ENCODE measurements at regions not wholly inside any gene's neighbourhood (a gene's known extent, or its start where the extent isn't known, plus 50 kb on each side); places are given as distances from the start of the nearest gene placed in this dataset.

DNA sequence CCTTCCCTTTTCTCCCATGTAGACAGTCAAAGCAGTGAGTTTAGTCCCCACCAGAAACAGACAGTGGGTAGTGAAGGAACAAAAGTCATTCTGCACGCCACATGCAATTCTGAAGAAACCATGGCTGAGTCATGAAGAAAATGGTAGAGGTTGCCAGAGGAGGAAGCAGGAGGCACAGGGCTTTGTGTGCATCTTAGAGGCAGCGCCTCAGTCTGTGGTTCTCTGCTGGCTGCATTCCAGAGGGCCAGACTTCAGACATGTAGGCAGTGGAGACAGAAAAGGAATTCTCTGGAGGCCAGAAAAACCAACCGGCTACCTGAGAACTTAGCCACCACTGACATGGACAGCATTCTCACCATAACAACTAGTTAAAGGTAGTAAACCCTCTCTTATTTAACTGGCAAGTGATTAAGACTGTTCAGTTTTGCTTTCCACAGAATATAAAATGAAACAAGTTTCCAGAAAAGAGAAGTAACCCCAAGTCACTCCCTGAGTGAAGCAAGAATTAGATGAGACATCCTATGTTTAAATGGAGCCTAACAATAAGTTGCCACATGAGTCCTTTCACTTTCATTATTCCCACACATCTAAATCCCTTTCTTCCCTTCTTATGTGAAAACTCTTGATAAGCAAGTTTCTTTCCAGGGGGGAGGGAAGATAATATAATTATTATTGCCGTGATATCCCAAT, 556.1 kb downstream of the SOX6 start:
- DNase-seq (ENCODE audit: low spot score): no peak

DNA sequence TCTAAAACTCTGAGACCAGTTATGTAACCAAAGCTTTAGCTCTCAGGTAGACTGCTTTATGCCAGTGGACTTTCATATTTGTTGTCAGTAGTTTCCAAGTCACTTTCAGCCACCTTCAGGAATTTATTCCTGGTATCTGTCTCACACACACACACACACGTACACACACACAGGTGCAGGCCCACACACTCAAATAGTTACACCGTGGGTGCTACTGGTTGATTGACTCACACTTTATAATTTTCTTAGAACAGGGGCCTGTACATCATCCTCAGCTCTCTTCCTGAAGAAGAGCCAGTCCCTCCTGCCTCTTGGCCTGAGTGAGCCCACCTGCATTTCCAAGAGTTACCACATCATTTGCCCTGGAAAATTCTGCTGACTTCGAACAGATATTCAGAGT, 555.2 kb downstream of the SOX6 start:
- no peak for DNase-seq (ENCODE audit: low spot score)

DNA sequence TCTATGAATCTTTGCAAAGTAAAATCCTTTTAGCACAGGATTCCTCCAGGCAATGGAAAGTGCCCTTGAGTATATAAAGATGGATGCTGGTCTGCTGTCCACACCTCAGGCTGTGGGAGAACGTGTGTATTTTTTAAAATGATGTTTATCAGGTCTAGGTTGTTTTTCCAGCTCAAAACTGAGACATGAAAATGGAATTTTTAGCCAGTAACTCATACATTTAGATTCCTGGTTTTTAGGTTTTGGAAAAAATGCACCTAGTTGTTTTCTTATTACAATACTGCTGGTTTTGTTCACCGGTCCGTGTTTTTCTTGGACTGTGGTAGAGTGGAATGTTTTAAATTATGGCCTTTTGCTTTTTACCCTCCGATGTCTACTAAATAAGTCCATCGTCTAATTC, 554.7 kb downstream of the SOX6 start:
- DNase-seq (ENCODE audit: low spot score): no peak

DNA sequence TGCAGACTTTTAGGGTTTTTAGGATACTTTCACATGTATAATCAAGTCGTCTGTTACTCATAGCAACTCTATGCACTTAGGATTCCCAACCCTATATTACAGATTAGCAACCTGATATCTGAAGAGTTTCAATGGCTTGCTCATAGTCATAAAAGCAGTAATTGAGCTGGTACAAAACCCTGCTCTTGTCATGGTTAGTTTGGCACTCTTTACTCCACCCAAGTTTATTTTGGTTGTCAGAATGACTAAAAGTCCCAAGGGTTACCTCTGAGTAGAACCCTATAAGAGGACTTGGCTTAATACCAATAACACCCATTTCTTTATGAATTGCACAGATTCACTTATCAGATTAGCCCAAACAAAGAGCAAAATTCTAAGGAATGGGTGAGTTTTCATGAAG, 550.6 kb downstream of the SOX6 start:
- DNase-seq (ENCODE audit: low spot score): no peak

DNA sequence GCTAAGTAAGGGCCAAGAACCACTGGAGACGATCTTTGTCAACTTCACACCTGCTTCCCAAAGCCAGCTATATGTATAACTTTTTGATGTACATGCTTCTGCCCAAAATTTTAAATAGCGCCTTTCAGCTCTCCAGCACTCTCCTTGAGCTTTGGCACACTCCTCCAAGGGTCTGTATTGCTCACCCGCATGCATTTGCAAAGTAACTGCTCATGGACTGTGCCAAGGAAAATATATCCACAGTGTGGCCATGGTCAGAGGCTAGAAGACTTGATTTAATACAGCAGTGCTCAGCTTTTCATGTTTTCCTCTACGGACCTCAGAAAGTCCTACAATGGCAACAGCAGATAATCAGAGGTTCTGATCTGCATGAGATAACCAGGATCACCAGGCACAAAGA, 550.1 kb downstream of the SOX6 start:
- DNase-seq (ENCODE audit: low spot score): no peak

DNA sequence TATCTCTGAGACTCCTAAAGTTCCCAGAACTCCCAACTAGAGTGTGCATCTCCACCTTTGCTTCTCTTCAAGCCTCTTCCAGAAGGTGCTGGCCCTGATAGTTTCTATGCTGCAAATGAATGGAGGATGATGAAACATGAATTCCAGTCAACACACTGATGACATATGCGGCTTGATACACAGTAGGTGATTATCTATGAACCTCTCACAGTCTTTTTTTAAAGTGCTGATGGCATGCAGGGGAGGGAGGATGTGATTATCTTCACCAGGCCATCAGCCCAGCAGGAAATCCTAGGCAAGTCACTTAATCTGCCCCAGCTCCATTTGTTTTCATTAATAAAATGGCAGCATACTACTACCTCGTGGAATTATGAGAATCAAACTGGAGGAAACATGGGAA, 548.5 kb downstream of the SOX6 start:
- no peak for DNase-seq (ENCODE audit: low spot score)

DNA sequence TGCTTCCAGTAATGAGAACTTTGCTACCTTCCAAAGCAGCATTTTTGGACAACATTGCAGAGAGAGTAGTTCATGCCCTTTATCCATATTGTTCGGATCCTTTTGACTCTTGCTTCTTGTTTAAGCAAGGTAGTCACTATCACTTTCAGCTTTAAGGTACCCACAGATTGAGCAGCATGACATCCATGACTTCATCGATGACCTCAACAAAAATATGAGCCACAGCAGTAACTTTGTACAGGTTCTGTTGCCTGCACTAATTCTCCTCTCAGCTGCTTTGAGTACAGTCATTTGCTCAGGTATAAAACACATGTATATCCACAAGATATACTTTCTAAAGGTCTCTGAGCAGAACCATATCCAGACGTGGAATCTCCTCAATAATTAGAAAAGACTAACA, 546.3 kb downstream of the SOX6 start:
- DNase-seq (ENCODE audit: low spot score): no peak

DNA sequence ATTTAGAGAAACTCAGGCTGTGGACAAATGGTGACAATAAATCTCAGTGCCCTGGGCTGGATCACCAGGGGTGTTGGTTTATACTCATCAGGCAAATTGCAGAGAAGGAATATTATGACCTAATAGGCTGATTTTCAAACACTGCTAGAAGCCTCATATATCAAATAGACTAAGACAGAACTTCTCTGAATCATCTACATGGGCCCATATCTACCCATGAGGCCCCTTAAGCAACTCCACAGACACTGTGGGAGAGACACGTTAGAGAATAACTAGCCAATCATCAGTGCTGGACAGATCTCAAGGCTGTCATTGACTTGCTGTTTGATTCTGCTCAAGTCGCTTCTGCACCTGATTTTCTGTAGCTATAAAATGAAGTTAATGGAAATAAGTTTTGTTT, 545.8 kb downstream of the SOX6 start:
- DNase-seq (ENCODE audit: low spot score): no peak

DNA sequence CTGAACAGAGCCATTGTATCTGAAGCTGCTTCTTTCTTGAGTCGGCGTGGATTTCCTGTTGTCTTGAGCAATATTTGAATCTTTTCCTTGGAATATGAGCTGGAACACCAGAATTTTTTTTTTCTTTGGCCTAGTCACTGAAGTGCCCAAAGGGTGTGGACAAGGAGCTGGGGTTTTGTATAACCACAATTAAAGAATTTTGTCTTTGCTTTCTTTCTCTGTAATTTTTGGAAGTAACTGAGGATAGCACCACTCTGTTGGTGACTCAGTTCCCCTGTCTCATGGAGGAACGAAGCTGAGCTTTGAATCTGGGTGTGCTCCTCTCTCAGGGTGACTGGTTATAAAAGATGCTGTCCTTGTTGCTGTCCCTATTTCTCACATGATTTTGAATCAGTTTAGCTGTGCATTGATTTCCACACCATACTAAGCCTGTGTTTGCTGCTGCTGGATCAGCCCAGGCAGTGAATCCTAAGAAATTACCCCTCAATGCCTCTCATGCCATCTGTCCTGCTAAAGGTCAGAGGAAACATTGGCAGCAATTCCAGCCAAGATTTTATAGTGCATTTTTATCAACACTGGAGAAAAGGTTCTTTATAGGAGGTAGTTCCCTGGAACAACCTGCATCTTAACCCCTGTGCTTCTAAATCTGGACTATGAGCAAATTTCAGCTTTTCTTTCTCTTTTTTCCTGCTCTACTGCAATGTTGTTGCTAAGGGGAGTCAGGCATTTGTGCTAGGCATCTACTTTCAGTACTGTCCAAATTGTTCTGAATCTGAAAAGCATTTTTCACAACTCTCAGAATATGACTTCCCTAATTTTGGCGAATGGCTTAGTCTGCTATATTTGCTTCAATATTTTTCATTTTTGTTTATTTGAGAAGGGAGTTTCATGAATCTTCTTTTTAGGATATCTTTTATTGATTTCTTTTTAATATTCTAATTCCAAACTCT, 540.8 kb downstream of the SOX6 start:
- no peak for DNase-seq (ENCODE audit: low spot score)

DNA sequence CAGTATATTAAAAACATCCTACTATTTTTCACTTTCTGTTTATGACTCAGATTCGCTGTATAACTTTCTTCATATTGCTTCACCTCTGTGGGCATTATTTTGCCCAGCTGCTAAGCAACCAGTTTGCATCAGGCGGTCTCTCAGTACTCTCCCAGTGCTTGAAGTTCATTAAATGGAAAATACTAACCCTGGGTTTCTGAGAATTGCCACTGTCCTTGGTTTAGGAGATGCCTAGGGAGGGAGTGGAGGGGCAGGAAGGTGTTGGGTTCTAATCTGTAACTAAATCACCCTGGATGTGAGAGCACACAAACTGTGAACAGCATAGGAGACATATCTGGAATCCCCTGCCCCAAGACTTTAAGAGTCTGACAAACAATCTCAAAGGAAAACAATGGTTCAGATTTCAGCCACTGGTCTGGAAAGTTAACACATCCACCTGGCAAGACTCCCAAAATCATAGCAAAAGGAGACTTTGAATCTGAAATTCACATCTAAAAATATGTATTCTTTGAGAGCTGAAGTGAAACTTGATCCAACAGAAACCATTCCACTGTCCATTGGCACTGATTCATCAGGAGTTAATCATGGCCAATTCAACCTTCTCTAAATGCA, 540.0 kb downstream of the SOX6 start:
- no peak for DNase-seq (ENCODE audit: low spot score)

DNA sequence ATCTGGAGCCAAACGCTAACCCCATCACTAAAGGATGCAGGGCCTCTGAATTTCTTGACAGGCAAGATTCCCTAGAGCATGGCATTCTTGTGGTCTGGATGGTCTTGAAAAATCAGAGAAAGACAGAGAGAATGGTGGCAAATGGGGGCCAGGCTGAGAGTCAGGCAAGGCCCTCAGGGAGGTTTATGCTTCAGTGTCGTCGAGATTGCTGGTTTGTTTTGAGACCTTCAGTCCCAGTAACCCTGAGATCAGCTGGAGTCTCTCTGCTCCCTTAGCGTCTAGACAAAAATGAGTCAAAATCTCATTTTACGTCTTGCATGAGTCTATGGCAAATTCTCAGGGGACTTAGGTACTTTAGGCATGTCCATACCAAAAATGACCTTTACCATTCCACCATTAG, 539.3 kb downstream of the SOX6 start:
- no peak for DNase-seq (ENCODE audit: low spot score)

DNA sequence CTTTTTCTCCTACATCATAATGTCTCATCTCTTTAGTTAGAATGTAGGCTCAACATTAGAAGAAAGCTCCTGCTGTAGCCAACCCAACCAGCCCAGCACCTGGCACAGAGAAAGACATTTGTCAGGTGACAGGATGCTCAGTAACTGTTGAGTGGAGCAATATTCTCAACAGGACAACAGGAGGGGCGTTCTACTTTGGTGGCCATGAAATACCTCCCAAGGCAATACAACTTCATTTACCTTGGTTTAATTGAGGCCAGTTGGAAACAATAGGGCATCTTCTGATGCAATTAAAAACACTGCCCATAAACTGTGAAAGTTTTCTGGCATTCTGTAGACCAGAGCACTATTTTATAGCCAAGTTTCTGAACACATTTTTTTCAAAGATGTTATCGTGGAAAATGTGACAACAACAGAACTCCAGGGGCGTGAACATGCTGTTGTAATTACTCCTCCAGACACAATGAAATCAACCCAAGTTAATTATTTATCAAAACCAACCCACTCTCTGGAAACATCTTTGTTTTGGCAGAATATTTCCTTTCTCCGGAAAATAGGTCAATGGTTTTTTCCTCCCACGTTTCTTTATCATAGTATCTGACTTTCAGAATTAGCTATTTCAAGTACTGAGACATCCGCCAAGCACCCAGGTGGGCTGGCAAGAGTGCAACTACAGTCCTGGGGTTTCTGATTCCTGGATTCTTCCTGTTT, 538.1 kb downstream of the SOX6 start:
- DNase-seq (ENCODE audit: low spot score): no peak

DNA sequence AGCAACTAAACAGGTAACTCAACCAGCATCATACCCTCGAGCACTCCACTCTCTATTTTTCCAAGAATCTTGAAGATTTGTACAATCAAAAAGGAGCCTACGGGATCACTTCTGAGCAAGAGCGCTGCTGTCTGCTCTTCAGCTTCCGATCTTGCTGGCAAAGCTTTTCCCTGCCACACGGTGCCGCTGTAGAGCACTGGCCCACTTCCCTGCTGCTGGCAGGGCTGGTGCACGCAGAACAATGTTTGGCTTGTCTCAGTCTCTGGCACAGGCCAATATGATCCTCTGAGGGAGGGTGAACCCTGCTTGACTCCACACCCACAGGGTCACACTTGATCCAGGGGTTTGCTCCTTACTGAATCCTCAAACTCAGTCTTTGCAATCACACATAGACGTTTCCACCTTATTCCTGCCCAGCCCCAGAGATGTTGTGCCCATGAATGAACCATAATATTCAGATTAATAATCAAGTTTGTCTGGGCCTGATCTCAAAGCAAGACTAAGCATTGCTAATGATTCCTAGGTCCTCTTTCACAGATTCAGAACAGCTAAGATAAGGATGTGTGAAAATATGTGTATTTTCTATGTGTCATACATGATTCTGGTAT, 536.6 kb downstream of the SOX6 start:
- DNase-seq (ENCODE audit: low spot score): peak; percentile 90

DNA sequence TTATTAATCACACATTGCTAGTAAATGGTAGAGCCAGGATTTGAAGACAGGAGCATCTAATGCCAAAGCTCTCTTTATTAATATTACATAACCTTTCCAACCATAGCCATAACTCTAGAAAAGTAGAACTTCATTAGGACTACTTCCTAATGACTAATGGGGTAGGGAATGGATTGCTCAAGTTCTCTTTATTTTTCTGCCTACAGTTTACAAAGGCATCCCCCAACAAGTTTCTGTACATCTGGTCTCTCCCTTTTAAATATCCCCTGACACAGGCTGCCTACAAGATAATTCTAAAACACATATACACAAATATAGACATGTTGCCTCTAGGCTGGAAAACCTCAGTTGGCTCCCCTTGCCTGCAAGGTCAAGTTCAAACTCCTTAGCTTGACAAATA, 534.9 kb downstream of the SOX6 start:
- DNase-seq (ENCODE audit: low spot score): no peak

DNA sequence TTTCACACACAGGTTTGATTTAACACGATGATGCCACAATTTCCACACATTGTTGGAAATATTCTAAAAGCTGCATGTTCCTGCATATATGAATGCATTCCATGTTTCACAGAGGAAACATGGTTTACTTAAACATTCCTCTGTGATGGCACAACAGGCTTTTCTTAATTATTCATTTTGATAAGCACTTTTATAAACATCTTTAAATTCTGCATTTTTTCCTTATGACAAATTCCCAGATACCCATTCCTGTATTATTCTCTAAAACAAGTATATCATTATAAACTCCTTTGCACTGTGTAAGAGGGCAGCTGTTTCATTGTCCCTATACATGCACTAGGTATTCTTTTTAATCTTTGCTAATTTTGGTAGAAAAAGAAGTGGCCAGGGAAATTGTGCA, 532.3 kb downstream of the SOX6 start:
- DNase-seq (ENCODE audit: low spot score): no peak

DNA sequence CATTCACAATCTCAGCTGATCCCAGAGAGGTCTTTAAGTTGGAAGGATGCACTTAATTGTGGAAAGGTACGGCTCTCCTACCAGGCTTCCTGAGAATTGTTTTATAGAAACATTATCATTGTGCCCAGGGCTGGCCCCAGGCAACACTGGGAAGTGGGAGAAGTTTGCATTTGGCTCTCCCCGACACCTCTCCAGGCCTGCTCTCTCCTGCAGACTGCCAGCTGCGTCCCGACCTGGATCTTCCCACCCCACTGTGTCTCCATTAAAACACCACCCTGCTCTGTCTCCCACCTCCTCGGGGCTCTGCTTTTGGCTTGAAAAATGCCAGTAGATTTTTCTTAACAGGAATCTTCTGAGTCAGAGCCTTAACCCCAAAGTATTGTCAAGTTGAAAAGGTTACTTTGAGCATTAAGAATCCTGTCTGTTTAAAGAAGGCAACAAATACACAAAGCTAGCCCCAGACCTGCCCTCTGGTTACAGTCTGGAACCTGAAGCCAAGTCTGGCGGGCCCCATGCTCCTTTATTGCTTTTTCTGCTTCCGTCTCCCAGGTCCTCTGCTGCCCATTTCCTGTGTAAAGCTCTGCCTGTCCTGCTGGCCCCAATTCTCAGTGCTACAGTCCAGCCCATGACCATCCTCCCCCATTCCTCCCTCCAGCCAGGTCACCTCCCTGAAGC, 530.2 kb downstream of the SOX6 start:
- no peak for DNase-seq (ENCODE audit: low spot score)

DNA sequence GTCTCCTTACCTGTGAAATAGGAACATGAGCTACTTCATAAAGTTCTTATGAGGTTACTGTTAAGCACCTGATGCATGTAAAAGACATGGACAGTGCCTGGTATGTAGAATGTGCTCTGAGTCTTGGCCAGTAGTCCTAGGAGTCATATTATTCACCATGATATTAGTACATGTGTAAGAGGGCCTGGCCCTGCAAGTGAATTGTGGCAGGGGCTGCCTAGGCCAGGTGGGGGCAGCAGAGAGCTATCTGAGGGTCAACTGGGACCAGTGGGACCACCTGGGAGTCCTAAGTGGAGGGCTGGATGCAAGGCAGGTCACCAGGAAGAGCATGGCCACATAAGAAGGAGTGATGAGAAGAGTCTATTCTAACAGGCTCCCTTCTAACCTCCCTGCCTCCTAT, 529.5 kb downstream of the SOX6 start:
- no peak for DNase-seq (ENCODE audit: low spot score)

DNA sequence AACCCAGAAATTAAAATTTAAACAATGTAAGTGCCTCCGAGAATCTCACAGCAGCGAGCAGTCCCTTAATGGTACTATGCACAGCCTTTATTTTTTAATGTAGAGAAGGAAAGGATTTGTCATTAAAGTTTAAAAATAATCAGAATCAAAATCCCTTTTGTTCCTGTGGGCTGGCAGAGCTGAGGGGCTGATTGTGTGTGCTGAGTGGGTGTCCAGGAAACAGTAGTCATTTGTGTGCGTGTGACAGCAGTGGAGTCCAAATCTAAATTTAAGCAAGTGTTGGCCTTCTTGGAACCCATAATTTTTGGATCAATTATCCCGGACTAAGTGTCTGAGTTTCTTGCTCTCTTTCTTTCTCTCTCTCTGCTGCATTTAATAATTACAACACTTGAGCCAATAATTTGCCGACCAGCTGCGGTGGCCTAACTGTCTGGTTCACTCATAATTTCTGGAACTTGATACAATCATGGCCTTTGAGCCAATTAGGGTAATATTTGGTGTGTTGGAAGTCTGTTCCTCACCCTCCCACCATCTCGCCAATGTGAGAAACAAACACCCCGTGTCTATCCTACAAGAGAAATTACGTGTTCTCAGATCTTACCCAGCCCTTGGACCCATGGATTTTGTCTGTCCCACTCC, 528.0 kb downstream of the SOX6 start:
- DNase-seq (ENCODE audit: low spot score): no peak

DNA sequence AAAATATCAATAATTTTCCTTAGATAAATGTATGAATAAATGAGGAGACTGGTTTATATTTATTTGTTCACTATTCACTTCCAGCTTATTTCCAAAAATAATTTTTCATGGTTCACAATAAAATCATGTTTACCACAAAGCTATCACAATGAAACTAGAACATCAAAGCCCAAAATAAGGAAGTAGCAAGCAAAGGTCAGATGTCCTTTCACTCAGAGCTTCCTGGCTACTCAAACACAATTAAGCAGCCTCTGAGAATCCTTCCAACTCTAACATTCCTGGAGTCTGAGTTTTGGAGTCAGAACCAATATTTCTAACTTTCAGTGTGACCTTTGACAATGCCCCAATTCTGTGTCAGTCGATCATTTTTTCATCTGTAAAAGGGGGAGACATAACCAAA, 527.0 kb downstream of the SOX6 start:
- DNase-seq (ENCODE audit: low spot score): no peak

DNA sequence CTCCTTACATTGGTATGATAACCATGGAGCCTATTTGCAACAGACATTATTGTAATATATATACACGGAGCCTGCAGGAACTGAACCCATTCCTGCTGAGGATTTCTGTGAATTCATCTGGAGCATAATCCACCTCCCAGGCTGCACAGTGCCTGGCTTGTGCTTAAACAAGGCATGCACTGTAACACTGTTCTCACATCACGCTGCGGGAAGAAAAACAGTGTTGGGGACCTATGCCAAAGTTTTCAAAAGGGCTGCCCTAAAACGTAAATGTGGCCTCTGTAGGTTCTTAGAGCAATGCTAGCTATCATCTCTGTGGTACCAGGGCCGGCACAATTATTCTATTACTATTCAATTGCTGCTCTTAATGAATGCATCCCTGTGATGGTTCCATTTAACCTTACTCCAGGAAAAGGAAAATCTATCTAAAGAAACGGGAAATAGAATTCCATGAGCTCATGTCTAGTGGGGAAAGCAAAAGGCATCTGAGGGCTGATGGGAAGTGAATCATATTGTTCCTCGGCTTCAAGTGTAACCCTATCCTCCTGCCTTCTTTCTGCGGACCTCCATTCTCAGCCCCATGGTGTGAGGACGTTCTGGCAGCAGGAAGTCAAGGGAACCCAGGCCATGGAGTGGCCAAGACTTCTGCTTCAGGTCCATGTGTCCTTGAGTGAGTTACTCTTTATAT, 525.5 kb downstream of the SOX6 start:
- no peak for DNase-seq (ENCODE audit: low spot score)
